ENCODE measurements at regions not wholly inside any gene's neighbourhood (a gene's known extent, or its start where the extent isn't known, plus 50 kb on each side); places are given as distances from the start of the nearest gene placed in this dataset.

- H3K36me3 ChIP-seq (ENCODE audit: control insufficient read depth, insufficient read depth, low read length): no peaks in the 10 kb centered on the region
- TF ChIP-seq, protein P1, sequence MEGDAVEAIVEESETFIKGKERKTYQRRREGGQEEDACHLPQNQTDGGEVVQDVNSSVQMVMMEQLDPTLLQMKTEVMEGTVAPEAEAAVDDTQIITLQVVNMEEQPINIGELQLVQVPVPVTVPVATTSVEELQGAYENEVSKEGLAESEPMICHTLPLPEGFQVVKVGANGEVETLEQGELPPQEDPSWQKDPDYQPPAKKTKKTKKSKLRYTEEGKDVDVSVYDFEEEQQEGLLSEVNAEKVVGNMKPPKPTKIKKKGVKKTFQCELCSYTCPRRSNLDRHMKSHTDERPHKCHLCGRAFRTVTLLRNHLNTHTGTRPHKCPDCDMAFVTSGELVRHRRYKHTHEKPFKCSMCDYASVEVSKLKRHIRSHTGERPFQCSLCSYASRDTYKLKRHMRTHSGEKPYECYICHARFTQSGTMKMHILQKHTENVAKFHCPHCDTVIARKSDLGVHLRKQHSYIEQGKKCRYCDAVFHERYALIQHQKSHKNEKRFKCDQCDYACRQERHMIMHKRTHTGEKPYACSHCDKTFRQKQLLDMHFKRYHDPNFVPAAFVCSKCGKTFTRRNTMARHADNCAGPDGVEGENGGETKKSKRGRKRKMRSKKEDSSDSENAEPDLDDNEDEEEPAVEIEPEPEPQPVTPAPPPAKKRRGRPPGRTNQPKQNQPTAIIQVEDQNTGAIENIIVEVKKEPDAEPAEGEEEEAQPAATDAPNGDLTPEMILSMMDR (IDR thresholded peaks at IDR 0.05): no peak
- H3K9me3 ChIP-seq (ENCODE audit: control insufficient read depth, low read length): no peaks in the 10 kb centered on the region
- no peak overlapping the region for H3K4me3 ChIP-seq (ENCODE audit: low read depth, low read length)
- no peaks in the 10 kb centered on the region for H3K27me3 ChIP-seq (ENCODE audit: control insufficient read depth, insufficient read depth, low read length)
- H2AFZ ChIP-seq: no peak overlapping the region
- no peak overlapping the region for H3K27ac ChIP-seq
- no peak overlapping the region for H3K4me2 ChIP-seq (ENCODE audit: low read length)
- no peak overlapping the region for H3K9ac ChIP-seq
- H3K79me2 ChIP-seq: no peaks in the 10 kb centered on the region
- H3K4me1 ChIP-seq: no peaks in the 10 kb centered on the region
Observed at GRCh38 chr3:27596334-27596841, 112.2 kb upstream of the SLC4A7 start.

DNA sequence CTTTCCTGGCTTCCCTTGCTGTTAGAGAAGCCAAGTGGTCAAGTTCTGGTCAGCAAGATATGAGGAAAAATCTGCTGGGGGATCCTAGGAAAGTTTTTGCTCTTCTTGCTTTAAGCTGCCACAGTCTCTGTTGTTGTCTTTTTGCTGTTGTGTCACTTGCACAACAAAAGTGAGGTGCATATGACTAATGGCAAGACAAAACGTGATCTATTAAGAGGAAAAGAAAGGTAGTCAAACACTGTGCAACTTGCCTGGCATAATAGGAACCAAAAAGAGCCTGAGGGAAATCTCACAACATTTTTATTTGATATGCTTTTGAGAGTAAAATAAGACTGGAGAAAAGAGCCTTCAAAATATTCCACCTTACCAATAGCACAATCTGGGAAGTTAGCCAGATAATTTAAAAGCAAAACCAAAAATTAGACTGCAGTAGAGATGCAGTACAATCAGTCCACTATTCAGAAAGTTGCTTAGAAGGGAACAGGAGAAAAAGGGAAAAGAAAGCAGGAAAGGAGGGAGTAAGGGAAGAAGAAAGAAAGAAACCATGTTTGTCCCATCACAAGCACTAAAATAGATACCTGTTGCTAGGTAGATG is 110.0 kb upstream of the SLC4A7 start:
- H2AFZ ChIP-seq: no peak overlapping the region
- no peak overlapping the region for H3K27ac ChIP-seq
- TF ChIP-seq, protein P1 (IDR thresholded peaks at IDR 0.05): no peak
- H3K36me3 ChIP-seq (ENCODE audit: control insufficient read depth, insufficient read depth, low read length): no peaks in the 10 kb centered on the region
- H3K9ac ChIP-seq: no peak overlapping the region
- no peak overlapping the region for H3K4me2 ChIP-seq (ENCODE audit: low read length)
- no peaks in the 10 kb centered on the region for H3K9me3 ChIP-seq (ENCODE audit: control insufficient read depth, low read length)
- no peaks in the 10 kb centered on the region for H3K4me1 ChIP-seq
- H3K79me2 ChIP-seq: no peaks in the 10 kb centered on the region
- no peaks in the 10 kb centered on the region for H3K27me3 ChIP-seq (ENCODE audit: control insufficient read depth, insufficient read depth, low read length)
- H3K4me3 ChIP-seq (ENCODE audit: low read depth, low read length): no peak overlapping the region

DNA sequence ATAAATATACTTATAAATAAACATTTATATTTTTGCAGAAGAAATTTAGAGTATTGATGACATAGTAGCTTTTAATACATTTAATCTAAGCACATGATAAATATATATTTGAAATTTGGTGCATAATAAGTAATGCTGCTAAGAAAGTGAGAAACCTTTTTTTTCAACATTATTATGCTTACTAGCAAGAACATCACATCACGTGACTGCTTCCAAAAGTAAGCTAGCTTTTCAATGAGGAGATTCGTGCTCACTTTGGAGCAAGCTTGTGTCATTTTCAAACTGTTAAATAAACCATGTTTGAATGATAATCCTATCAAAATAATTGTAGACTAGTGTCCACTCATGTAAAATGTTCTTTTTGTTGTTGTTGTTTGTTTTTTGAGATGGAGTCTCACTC is 109.0 kb upstream of the SLC4A7 start:
- no peak overlapping the region for H3K4me2 ChIP-seq (ENCODE audit: low read length)
- no peak overlapping the region for H2AFZ ChIP-seq
- H3K79me2 ChIP-seq: no peaks in the 10 kb centered on the region
- TF ChIP-seq, protein P1 (IDR thresholded peaks at IDR 0.05): no peak
- no peak overlapping the region for H3K4me3 ChIP-seq (ENCODE audit: low read depth, low read length)
- no peaks in the 10 kb centered on the region for H3K27me3 ChIP-seq (ENCODE audit: control insufficient read depth, insufficient read depth, low read length)
- H3K9me3 ChIP-seq (ENCODE audit: control insufficient read depth, low read length): no peaks in the 10 kb centered on the region
- no peaks in the 10 kb centered on the region for H3K4me1 ChIP-seq
- no peak overlapping the region for H3K27ac ChIP-seq
- no peak overlapping the region for H3K9ac ChIP-seq
- H3K36me3 ChIP-seq (ENCODE audit: control insufficient read depth, insufficient read depth, low read length): no peaks in the 10 kb centered on the region

- Histone ChIP-seq H3K9me3 (ENCODE audit: control insufficient read depth, low read length) (no peaks in the 10 kb centered on the region), H2AFZ (peak overlapping the region; percentile 41), H3K27ac (peak overlapping the region; percentile 21), H3K4me3 (ENCODE audit: low read depth, low read length) (no peak overlapping the region), H3K27me3 (ENCODE audit: control insufficient read depth, insufficient read depth, low read length) (no peaks in the 10 kb centered on the region), H3K9ac (no peak overlapping the region), H3K36me3 (ENCODE audit: control insufficient read depth, insufficient read depth, low read length) (no peaks in the 10 kb centered on the region), H3K4me2 (ENCODE audit: low read length) (no peak overlapping the region), H3K79me2 (no peaks in the 10 kb centered on the region), H3K4me1 (no peaks in the 10 kb centered on the region)
- TF ChIP-seq, protein P1 (IDR thresholded peaks at IDR 0.05): no peak
Observed at GRCh38 chr3:27591312-27592210, 107.4 kb upstream of the SLC4A7 start.

Measured in parathyroid adenoma (tissue), 2 donors.